Loucy (cell line): ENCODE measurements at regions not wholly inside any gene's neighbourhood (a gene's known extent, or its start where the extent isn't known, plus 50 kb on each side); places are given as distances from the start of the nearest gene placed in this dataset.

Experiments
- CTCF ChIP-seq: fragments of 200-600 bp; sonication (generic); conservative IDR thresholded peaks from 2 replicates; pipeline ENCODE4 v1.5.1; 2014; ENCODE audit warnings: mild to moderate bottlenecking, antibody characterized with exemption, low read length
- EZH2phosphoT487 ChIP-seq: fragments of 200-600 bp; IDR thresholded peaks from 2 replicates; pipeline ENCODE4 v1.6.1; 2018; ENCODE audit warnings: antibody characterized with exemption, mild to moderate bottlenecking, moderate library complexity, borderline replicate concordance

- TF ChIP-seq CTCF = no peak
- TF ChIP-seq EZH2phosphoT487 = no peak
These were observed 315.8 kb upstream of the POM121L12 start for GRCh38 chr7:52719677-52720076.
